GM23248 (cell line): ENCODE measurements at regions not wholly inside any gene's neighbourhood (a gene's known extent, or its start where the extent isn't known, plus 50 kb on each side); places are given as distances from the start of the nearest gene placed in this dataset.

ENCODE experiments used
- EZH2 ChIP-seq: fragments of 200-600 bp; sonication (generic); IDR thresholded peaks from 2 replicates; pipeline ENCODE4 v1.6.1; 2018; ENCODE audit warnings: antibody characterized with exemption, mild to moderate bottlenecking; ENCODE audit not compliant: insufficient read depth, poor library complexity, severe bottlenecking
- EZH2phosphoT487 ChIP-seq: fragments of 200-600 bp; sonication (generic); IDR thresholded peaks from 2 replicates; pipeline ENCODE4 v1.6.1; 2018; ENCODE audit warnings: antibody characterized with exemption, moderate library complexity, mild to moderate bottlenecking, low read depth; ENCODE audit not compliant: insufficient read depth

DNA sequence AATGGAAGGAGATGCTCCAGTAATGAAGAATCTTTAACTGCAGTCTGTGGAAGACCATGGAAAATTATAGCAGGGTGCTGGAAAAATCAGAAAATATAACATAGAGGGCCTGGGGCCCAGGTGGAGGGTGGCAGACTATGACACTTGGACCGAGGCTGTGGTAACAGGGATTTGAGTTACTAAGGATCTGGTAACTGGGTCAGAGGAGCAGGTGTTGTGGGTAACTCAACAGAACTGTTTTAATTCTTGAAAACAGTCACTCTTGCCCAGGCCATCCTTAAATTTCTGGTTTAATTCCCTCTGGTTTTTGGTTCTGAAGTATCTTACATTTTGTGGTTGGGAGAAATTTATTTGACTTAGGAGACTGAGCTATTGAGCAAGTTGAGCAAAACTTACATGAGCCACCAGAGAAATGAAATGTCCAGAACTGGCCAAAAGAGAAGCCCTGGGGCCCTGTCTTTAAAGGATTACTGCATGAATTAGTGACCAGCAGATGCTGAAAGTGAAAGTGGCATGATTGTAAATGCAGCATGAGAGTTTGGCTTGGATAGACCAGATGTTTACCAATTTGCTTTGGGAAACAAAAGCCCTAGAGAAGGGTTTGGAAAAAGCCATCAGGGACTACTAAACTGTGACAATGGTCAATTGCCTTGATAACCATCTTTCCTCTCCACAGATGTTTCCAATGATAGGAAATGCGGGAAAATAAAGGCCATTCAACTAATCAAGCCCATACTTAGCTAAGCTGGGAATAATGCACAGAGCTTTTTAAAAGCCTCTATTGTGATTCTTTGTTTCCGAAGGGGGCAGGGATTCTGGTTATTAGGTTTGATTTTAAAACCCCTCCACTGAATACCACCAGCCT, 374.9 kb upstream of the TGFBR2 start:
- TF ChIP-seq EZH2phosphoT487 (no peak), EZH2 (no peak)
